Smooth muscle cell (in vitro differentiated cells): ENCODE measurements at regions not wholly inside any gene's neighbourhood (a gene's known extent, or its start where the extent isn't known, plus 50 kb on each side); places are given as distances from the start of the nearest gene placed in this dataset.

Experiments
- DNase-seq: peaks from one replicate; lab custom pipeline; 2025; ENCODE audit not compliant: unreplicated experiment; lab: John Stamatoyannopoulos, UW
- H2AFZ ChIP-seq: fragments of 200-600 bp; sonication (generic); 2 replicates; pipeline ENCODE4 v1.6.0; 2016; ENCODE audit warnings: antibody characterized with exemption, low read depth, mild to moderate bottlenecking
- H3F3A ChIP-seq: fragments of 200-600 bp; sonication (generic); 2 replicates; pipeline ENCODE4 v1.6.0; 2017; ENCODE audit warnings: antibody characterized with exemption, low read depth
- H3K27ac ChIP-seq: fragments of 200-600 bp; sonication (generic); 2 replicates; pipeline ENCODE4 v1.5.1; 2016; ENCODE audit warnings: low read depth, mild to moderate bottlenecking
- H3K27me3 ChIP-seq: fragments of 200-600 bp; sonication (generic); 2 replicates; pipeline ENCODE4 v1.6.1; 2016; ENCODE audit warnings: low read depth, mild to moderate bottlenecking
- H3K36me3 ChIP-seq: fragments of 200-600 bp; sonication (generic); 2 replicates; pipeline ENCODE4 v1.5.1; 2016; ENCODE audit warnings: low read depth
- H3K4me1 ChIP-seq: fragments of 200-600 bp; sonication (generic); 2 replicates; pipeline ENCODE4 v1.5.1; 2016; ENCODE audit warnings: low read depth
- H3K4me2 ChIP-seq: fragments of 200-600 bp; sonication (generic); 2 replicates; pipeline ENCODE4 v1.6.0; 2016; ENCODE audit warnings: mild to moderate bottlenecking
- H3K4me3 ChIP-seq: fragments of 200-600 bp; sonication (generic); 2 replicates; pipeline ENCODE4 v1.5.1; 2016; ENCODE audit warnings: mild to moderate bottlenecking
- H3K79me2 ChIP-seq: fragments of 200-600 bp; sonication (generic); 2 replicates; pipeline ENCODE4 v1.6.0; 2016; ENCODE audit warnings: low read depth, mild to moderate bottlenecking
- H3K9ac ChIP-seq: fragments of 200-600 bp; sonication (generic); 2 replicates; pipeline ENCODE4 v1.6.0; 2016; ENCODE audit warnings: low read depth
- H3K9me3 ChIP-seq: fragments of 200-600 bp; sonication (generic); replicated peaks from 2 replicates; pipeline ENCODE4 v1.5.1; 2016; ENCODE audit warnings: low read depth
- H4K20me1 ChIP-seq: fragments of 200-600 bp; sonication (generic); 2 replicates; pipeline ENCODE4 v1.6.0; 2016; ENCODE audit warnings: low read depth
- WGBS: methylation state at CpG from one replicate; pipeline ENCODE4 v1.1.7; 2016; ENCODE audit warnings: low lambda C conversion rate; 5-methylcytosine and 5-hydroxymethylcytosine counted together
- TF ChIP-seq, protein P1 (sequence below): fragments of 200-600 bp; sonication (generic); IDR thresholded peaks from 2 replicates; pipeline ENCODE4 v1.5.1; 2017; ENCODE audit warnings: borderline replicate concordance, mild to moderate bottlenecking, antibody characterized with exemption; ENCODE audit not compliant: insufficient read depth, poor library complexity, severe bottlenecking

DNA sequence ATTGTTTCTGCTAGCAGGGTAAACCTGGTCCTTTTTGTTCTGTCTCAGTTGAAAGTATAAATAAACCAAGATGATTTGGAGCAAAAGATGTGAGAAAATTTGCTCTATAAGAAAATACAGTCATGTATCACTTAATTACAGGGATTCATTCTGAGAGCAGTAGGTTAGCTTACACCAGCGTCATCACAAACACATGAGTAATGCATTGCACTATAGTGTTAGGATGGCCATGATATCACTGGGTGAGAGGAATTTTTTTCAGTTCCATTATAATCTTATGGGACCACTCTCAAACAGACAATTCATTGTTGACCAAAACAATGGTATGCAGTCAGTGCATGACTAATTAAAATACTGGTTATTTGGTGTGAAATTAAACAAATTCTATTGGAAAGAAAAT is 430.9 kb downstream of the CHSY3 start:
- Histone ChIP-seq H3K27me3 (no peaks in the 10 kb centered on the region), H3F3A (no peaks in the 10 kb centered on the region), H3K9me3 (no peaks in the 10 kb centered on the region), H3K4me2 (no peak overlapping the region), H3K4me1 (no peaks in the 10 kb centered on the region), H3K4me3 (no peak overlapping the region), H2AFZ (peak overlapping the region; percentile 16), H3K9ac (no peak overlapping the region), H3K36me3 (no peaks in the 10 kb centered on the region), H4K20me1 (no peaks in the 10 kb centered on the region), H3K27ac (no peak overlapping the region), H3K79me2 (no peaks in the 10 kb centered on the region)
- DNase-seq = no peak
- WGBS = 48% methylated on average over 1 of the region's 1 CpG
- TF ChIP-seq, protein P1, sequence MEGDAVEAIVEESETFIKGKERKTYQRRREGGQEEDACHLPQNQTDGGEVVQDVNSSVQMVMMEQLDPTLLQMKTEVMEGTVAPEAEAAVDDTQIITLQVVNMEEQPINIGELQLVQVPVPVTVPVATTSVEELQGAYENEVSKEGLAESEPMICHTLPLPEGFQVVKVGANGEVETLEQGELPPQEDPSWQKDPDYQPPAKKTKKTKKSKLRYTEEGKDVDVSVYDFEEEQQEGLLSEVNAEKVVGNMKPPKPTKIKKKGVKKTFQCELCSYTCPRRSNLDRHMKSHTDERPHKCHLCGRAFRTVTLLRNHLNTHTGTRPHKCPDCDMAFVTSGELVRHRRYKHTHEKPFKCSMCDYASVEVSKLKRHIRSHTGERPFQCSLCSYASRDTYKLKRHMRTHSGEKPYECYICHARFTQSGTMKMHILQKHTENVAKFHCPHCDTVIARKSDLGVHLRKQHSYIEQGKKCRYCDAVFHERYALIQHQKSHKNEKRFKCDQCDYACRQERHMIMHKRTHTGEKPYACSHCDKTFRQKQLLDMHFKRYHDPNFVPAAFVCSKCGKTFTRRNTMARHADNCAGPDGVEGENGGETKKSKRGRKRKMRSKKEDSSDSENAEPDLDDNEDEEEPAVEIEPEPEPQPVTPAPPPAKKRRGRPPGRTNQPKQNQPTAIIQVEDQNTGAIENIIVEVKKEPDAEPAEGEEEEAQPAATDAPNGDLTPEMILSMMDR = no peak

GRCh38 chr5:130333089-130333488 is 428.8 kb downstream of the CHSY3 start:
- no peaks in the 10 kb centered on the region for H4K20me1 ChIP-seq
- WGBS = 38% methylated on average over 2 of the region's 2 CpGs
- no peaks in the 10 kb centered on the region for H3K27me3 ChIP-seq
- peak overlapping the region; percentile 11 for H3K4me2 ChIP-seq
- no peak overlapping the region for H3K27ac ChIP-seq
- H3K79me2 ChIP-seq = no peaks in the 10 kb centered on the region
- H3K4me1 ChIP-seq = no peaks in the 10 kb centered on the region
- no peaks in the 10 kb centered on the region for H3K9me3 ChIP-seq
- TF ChIP-seq, protein P1 = no peak
- H3F3A ChIP-seq = no peaks in the 10 kb centered on the region
- no peaks in the 10 kb centered on the region for H3K36me3 ChIP-seq
- H2AFZ ChIP-seq = no peak overlapping the region
- H3K4me3 ChIP-seq = no peak overlapping the region
- no peak for DNase-seq
- H3K9ac ChIP-seq = no peak overlapping the region

GRCh38 chr5:130331332-130331731 is 427.1 kb downstream of the CHSY3 start:
- WGBS = 97% methylated on average over 3 of the region's 3 CpGs
- Histone ChIP-seq H3K4me3 (no peak overlapping the region), H3K79me2 (no peaks in the 10 kb centered on the region), H3K9me3 (no peaks in the 10 kb centered on the region), H3K4me1 (no peaks in the 10 kb centered on the region), H3F3A (no peaks in the 10 kb centered on the region), H3K9ac (no peak overlapping the region), H3K27ac (no peak overlapping the region), H2AFZ (no peak overlapping the region), H4K20me1 (no peaks in the 10 kb centered on the region), H3K36me3 (no peaks in the 10 kb centered on the region), H3K4me2 (no peak overlapping the region), H3K27me3 (no peaks in the 10 kb centered on the region)
- no peak for DNase-seq
- TF ChIP-seq, protein P1 = no peak

DNA sequence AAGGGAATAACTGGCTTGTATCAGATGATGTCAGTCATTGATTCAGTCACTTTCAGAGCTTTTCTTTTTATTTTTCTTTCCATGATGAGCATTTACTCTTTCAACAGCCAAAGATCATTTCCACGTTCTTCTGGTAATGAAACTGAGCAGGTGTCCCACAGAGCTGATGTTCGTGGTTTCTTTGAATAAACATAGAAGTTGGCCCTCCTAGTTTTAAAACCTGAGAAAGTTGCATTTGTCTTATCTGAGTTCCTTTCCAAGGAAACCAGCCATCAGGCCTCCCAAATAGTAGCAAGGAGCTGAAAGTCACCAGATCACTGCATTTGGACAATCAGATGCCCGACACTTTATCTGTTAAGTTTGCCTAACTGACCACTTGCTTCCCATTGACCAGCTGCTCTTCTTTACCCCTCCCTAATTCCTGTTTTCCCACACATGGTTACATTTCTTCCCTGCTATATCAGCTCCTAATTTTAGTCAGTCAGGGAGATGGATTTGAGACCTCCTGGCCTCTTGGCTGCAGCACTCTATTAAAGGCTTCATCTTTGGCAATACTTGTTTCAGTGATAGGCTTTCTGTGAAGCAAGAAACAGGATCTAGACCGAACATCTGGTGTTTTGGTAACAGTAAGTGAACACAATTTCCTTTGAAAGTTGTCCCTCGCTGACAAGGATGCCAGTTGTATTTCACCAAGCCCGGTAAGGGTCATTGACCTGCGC is 420.8 kb downstream of the CHSY3 start:
- H3K27ac ChIP-seq = no peak overlapping the region
- no peaks in the 10 kb centered on the region for H3K36me3 ChIP-seq
- no peak overlapping the region for H3K4me3 ChIP-seq
- no peaks in the 10 kb centered on the region for H4K20me1 ChIP-seq
- TF ChIP-seq, protein P1 = no peak
- no peak for DNase-seq
- H3F3A ChIP-seq = no peaks in the 10 kb centered on the region
- no peak overlapping the region for H3K4me2 ChIP-seq
- no peaks in the 10 kb centered on the region for H3K9me3 ChIP-seq
- H3K79me2 ChIP-seq = no peaks in the 10 kb centered on the region
- WGBS = 89% methylated on average over 7 of the region's 7 CpGs
- H3K9ac ChIP-seq = no peak overlapping the region
- no peaks in the 10 kb centered on the region for H3K27me3 ChIP-seq
- no peak overlapping the region for H2AFZ ChIP-seq
- no peaks in the 10 kb centered on the region for H3K4me1 ChIP-seq
